Caco-2 (cell line): ENCODE measurements at regions not wholly inside any gene's neighbourhood (a gene's known extent, or its start where the extent isn't known, plus 50 kb on each side); places are given as distances from the start of the nearest gene placed in this dataset.

ENCODE experiments used
- BruUV-seq: library from RNA; stranded (reverse); fragments of 400-500 nt; replicated peaks from 2 replicates; lab custom pipeline; 2021; lab: Mats Ljungman, UMichigan
- CTCF ChIA-PET: fragments of 300-600 bp; sonication (Branson Sonifier 250); formaldehyde crosslinking; loops from one replicate; lab custom pipeline; 2022; ENCODE audit warnings: antibody characterized with exemption; lab: Charles Lee
- POLR2A ChIA-PET: fragments of 300-600 bp; sonication (Branson Sonifier 250); formaldehyde crosslinking; loops from one replicate; lab custom pipeline; 2022; ENCODE audit warnings: antibody characterized with exemption; lab: Charles Lee
- DNase-seq, 2 experiments: peaks; one replicate each; pipeline versions ENCODE4 v3.0.0 to v3.0.0-alpha.2; 2020 to 2022
- H3K27me3 ChIP-seq: replicated peaks from 2 replicates; pipeline ENCODE4 v1.6.0; 2011; ENCODE audit warnings: low read length; ENCODE audit not compliant: control insufficient read depth, insufficient read depth
- H3K36me3 ChIP-seq: 2 replicates; pipeline ENCODE4 v1.5.1; 2011; ENCODE audit warnings: low read length; ENCODE audit not compliant: control insufficient read depth, insufficient read depth
- H3K4me1 ChIP-seq: fragments of 250-450 bp; sonication (Bioruptor Pico); 2 replicates; pipeline ENCODE4 v1.5.1; 2020; ENCODE audit warnings: mild to moderate bottlenecking
- H3K4me3 ChIP-seq: 2 replicates; pipeline ENCODE4 v1.5.1; 2011; ENCODE audit warnings: low read depth, mild to moderate bottlenecking, control low read depth, low read length
- H3K9me3 ChIP-seq: fragments of 250-450 bp; sonication (Bioruptor Pico); 2 replicates; pipeline ENCODE4 v1.5.1; 2020; ENCODE audit warnings: mild to moderate bottlenecking, moderate library complexity
- H3K27ac Mint-ChIP-seq: one replicate; pipeline ENCODE4 v1.8.0; 2022; ENCODE audit warnings: mixed read lengths; ENCODE audit not compliant: unreplicated experiment
- H3K27me3 Mint-ChIP-seq: one replicate; pipeline ENCODE4 v1.8.0; 2022; ENCODE audit warnings: mixed read lengths; ENCODE audit not compliant: insufficient read depth, unreplicated experiment
- H3K36me3 Mint-ChIP-seq: one replicate; pipeline ENCODE4 v1.8.0; 2022; ENCODE audit warnings: mild to moderate bottlenecking, mixed read lengths; ENCODE audit not compliant: insufficient read depth, unreplicated experiment
- H3K4me1 Mint-ChIP-seq: one replicate; pipeline ENCODE4 v1.8.0; 2022; ENCODE audit warnings: low read depth, mixed read lengths; ENCODE audit not compliant: unreplicated experiment
- H3K4me3 Mint-ChIP-seq: one replicate; pipeline ENCODE4 v1.8.0; 2022; ENCODE audit warnings: mild to moderate bottlenecking, moderate library complexity, mixed read lengths; ENCODE audit not compliant: unreplicated experiment
- H3K9me3 Mint-ChIP-seq: one replicate; pipeline ENCODE4 v1.8.0; 2022; ENCODE audit warnings: mixed read lengths; ENCODE audit not compliant: unreplicated experiment
- intact Hi-C: fragments of 100-400 bp; cut with micrococcal nuclease; formaldehyde crosslinking; loops from one replicate; pipeline ENCODE4 v1.10.0; 2022; ENCODE audit not compliant: unreplicated experiment
- TF ChIP-seq, protein P1 (sequence below), 2 experiments: fragments of 200-600 bp in 1 of 2; IDR thresholded peaks; 1 replicate in 1 of 2; 2 replicates in 1 of 2; pipeline versions ENCODE4 v1.5.1 to v1.8.0; 2011 to 2022; ENCODE audit warnings: antibody characterized with exemption in 1 of 2, control low read depth in 1 of 2, inconsistent platforms in 1 of 2, low read depth in 1 of 2, low read length in 1 of 2, mild to moderate bottlenecking in 1 of 2, moderate library complexity in 1 of 2; ENCODE audit not compliant: insufficient read depth in 1 of 2, severe bottlenecking in 1 of 2, unreplicated experiment in 1 of 2

- TF ChIP-seq, protein P1, sequence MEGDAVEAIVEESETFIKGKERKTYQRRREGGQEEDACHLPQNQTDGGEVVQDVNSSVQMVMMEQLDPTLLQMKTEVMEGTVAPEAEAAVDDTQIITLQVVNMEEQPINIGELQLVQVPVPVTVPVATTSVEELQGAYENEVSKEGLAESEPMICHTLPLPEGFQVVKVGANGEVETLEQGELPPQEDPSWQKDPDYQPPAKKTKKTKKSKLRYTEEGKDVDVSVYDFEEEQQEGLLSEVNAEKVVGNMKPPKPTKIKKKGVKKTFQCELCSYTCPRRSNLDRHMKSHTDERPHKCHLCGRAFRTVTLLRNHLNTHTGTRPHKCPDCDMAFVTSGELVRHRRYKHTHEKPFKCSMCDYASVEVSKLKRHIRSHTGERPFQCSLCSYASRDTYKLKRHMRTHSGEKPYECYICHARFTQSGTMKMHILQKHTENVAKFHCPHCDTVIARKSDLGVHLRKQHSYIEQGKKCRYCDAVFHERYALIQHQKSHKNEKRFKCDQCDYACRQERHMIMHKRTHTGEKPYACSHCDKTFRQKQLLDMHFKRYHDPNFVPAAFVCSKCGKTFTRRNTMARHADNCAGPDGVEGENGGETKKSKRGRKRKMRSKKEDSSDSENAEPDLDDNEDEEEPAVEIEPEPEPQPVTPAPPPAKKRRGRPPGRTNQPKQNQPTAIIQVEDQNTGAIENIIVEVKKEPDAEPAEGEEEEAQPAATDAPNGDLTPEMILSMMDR (IDR thresholded peaks at IDR 0.05; ENCODE audit: insufficient read depth in 1 of 2, low read depth in 1 of 2, low read length in 1 of 2, severe bottlenecking in 1 of 2, unreplicated experiment in 1 of 2): no peak
- POLR2A ChIA-PET: no interaction called here
- Histone ChIP-seq H3K36me3 (no peaks in the 10 kb centered on the region), H3K27me3 (no peaks in the 10 kb centered on the region), H3K4me3 (no peak overlapping the region), H3K4me1 (no peaks in the 10 kb centered on the region), H3K9me3 (no peaks in the 10 kb centered on the region)
- no peak overlapping the region for H3K27ac Mint-ChIP-seq
- H3K27me3 Mint-ChIP-seq: peaks cover 8% of the 10 kb centered on the region
- peaks cover 8% of the 10 kb centered on the region for H3K4me1 Mint-ChIP-seq
- DNase-seq: no peak
- no peak overlapping the region for H3K4me3 Mint-ChIP-seq
- intact Hi-C loops: no loop called here
- CTCF ChIA-PET: no interaction called here
- no peaks in the 10 kb centered on the region for H3K36me3 Mint-ChIP-seq
- no TSS peak for BruUV-seq
- H3K9me3 Mint-ChIP-seq: no peaks in the 10 kb centered on the region
These were observed 278.5 kb downstream of the FBXO15 start for GRCh38 chr18:73869182-73869581.

DNA sequence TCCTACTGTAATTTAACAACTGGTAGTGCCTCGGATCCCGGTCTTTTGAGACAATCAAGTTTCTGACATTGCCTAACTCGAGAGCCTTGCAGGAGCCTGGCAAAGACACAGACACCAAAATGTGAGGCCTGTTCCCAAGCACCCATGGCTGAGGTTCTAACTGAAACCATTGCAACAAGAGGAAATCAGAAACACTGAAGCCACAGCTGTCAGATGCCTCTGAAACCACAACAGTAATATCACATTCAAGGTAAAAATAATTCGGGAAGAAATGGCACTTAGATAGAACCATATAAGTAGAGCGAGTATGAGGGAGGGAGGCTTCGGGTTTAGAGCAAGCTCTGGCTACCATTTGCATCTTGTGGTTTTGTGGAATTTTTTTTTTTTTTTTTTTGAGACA, 285.9 kb downstream of the FBXO15 start:
- peaks cover 5% of the 10 kb centered on the region for H3K27me3 Mint-ChIP-seq
- no peak overlapping the region for H3K4me3 Mint-ChIP-seq
- H3K4me1 ChIP-seq: no peaks in the 10 kb centered on the region
- H3K27me3 ChIP-seq: no peaks in the 10 kb centered on the region
- H3K4me1 Mint-ChIP-seq: no peaks in the 10 kb centered on the region
- no peaks in the 10 kb centered on the region for H3K36me3 Mint-ChIP-seq
- no peaks in the 10 kb centered on the region for H3K9me3 ChIP-seq
- DNase-seq: no peak
- intact Hi-C loops: no loop called here
- no peak overlapping the region for H3K27ac Mint-ChIP-seq
- ChIA-PET CTCF (no interaction called here), POLR2A (no interaction called here)
- TF ChIP-seq, protein P1 (IDR thresholded peaks at IDR 0.05; ENCODE audit: insufficient read depth in 1 of 2, low read depth in 1 of 2, low read length in 1 of 2, severe bottlenecking in 1 of 2, unreplicated experiment in 1 of 2): no peak
- no peak overlapping the region for H3K4me3 ChIP-seq
- BruUV-seq: no TSS peak
- no peaks in the 10 kb centered on the region for H3K9me3 Mint-ChIP-seq
- no peaks in the 10 kb centered on the region for H3K36me3 ChIP-seq

- no peak overlapping the region for H3K4me3 ChIP-seq
- TF ChIP-seq, protein P1 (IDR thresholded peaks at IDR 0.05; ENCODE audit: insufficient read depth in 1 of 2, low read depth in 1 of 2, low read length in 1 of 2, severe bottlenecking in 1 of 2, unreplicated experiment in 1 of 2): no peak
- no peaks in the 10 kb centered on the region for H3K27me3 ChIP-seq
- no peaks in the 10 kb centered on the region for H3K36me3 ChIP-seq
- Mint-ChIP-seq H3K4me1 (no peaks in the 10 kb centered on the region), H3K27me3 (peaks cover 1% of the 10 kb centered on the region), H3K36me3 (no peaks in the 10 kb centered on the region), H3K9me3 (no peaks in the 10 kb centered on the region), H3K27ac (no peak overlapping the region), H3K4me3 (no peak overlapping the region)
- CTCF ChIA-PET: no interaction called here
- no peaks in the 10 kb centered on the region for H3K4me1 ChIP-seq
- no peak for DNase-seq
- POLR2A ChIA-PET: no interaction called here
- intact Hi-C loops: no loop called here
- H3K9me3 ChIP-seq: no peaks in the 10 kb centered on the region
- no TSS peak for BruUV-seq
These were observed 287.7 kb downstream of the FBXO15 start for GRCh38 chr18:73859837-73860397.
